HCT116 (cell line): ENCODE measurements at regions not wholly inside any gene's neighbourhood (a gene's known extent, or its start where the extent isn't known, plus 50 kb on each side); places are given as distances from the start of the nearest gene placed in this dataset.

Experiments used
- CTCF ChIP-seq, 3 experiments: fragments of 200-600 bp in 1 of 3; sonication (generic) in 1 of 3; IDR thresholded peaks in 2 of 3; conservative IDR thresholded peaks in 1 of 3; 2 replicates each; pipeline ENCODE4 v1.5.1; 2012 to 2017; ENCODE audit warnings: low read depth in 2 of 3, low read length in 2 of 3, antibody characterized with exemption in 1 of 3, borderline replicate concordance in 1 of 3, control low read depth in 1 of 3, mild to moderate bottlenecking in 1 of 3, mixed read lengths in 1 of 3, mixed run types in 1 of 3, moderate library complexity in 1 of 3; ENCODE audit not compliant: insufficient read depth in 1 of 3
- EZH2phosphoT487 ChIP-seq: fragments of 200-600 bp; IDR thresholded peaks from 2 replicates; pipeline ENCODE4 v1.6.1; 2018; ENCODE audit warnings: antibody characterized with exemption, borderline replicate concordance
- SRF ChIP-seq: IDR thresholded peaks from 2 replicates; pipeline ENCODE4 v1.6.1; 2012; ENCODE audit warnings: low read depth

- TF ChIP-seq CTCF (IDR thresholded peaks at IDR 0.05 in 2 of 3, conservative IDR thresholded peaks at IDR 0.05 in 1 of 3; ENCODE audit: borderline replicate concordance in 1 of 3, insufficient read depth in 1 of 3, low read depth in 2 of 3, low read length in 2 of 3) (no peak), SRF (no peak), EZH2phosphoT487 (no peak)
Measured at GRCh38 chr10:84844461-84844860, 516.1 kb downstream of the CCSER2 start.
